Heart right ventricle (tissue), 16 donors: ENCODE measurements at regions not wholly inside any gene's neighbourhood (a gene's known extent, or its start where the extent isn't known, plus 50 kb on each side); places are given as distances from the start of the nearest gene placed in this dataset.

Source experiments
- ATAC-seq, 8 donors: fragments of 200-7000 bp; cut with Tn5 transposase; one replicate each; pipeline ENCODE4 v1.9.1; 2020; ENCODE audit warnings: mild to moderate bottlenecking in 8 of 8, moderate library complexity in 8 of 8, moderate number of reproducible peaks in 1 of 8
- DNase-seq, 2 donors: peaks; one replicate each; pipeline ENCODE4 v3.0.0-alpha.2; 2020
- H3K27ac ChIP-seq, 10 donors: fragments of 200-600 bp; sonication (generic) in 2 of 10; one replicate each; pipeline versions ENCODE4 v1.5.0 to v1.8.0; 2020 to 2022; ENCODE audit warnings: mild to moderate bottlenecking in 3 of 10
- H3K27me3 ChIP-seq, 7 donors: fragments of 200-600 bp; one replicate each; pipeline ENCODE4 v1.8.0; 2021 to 2022; ENCODE audit warnings: mild to moderate bottlenecking in 2 of 7
- H3K36me3 ChIP-seq, 9 donors: fragments of 200-600 bp; sonication (generic) in 1 of 9; one replicate each; pipeline versions ENCODE4 v1.5.0 to v1.8.0; 2020 to 2022; ENCODE audit warnings: mild to moderate bottlenecking in 2 of 9
- H3K4me1 ChIP-seq, 9 donors: fragments of 200-600 bp; sonication (generic) in 1 of 9; one replicate each; pipeline versions ENCODE4 v1.5.0 to v1.8.0; 2020 to 2022; ENCODE audit warnings: mild to moderate bottlenecking in 4 of 9
- H3K4me3 ChIP-seq, 10 donors: fragments of 200-600 bp; sonication (generic) in 2 of 10; one replicate each; pipeline versions ENCODE4 v1.5.0 to v1.8.0; 2020 to 2022; ENCODE audit warnings: mild to moderate bottlenecking in 7 of 10, moderate library complexity in 2 of 10
- H3K9me3 ChIP-seq, 11 donors: fragments of 200-600 bp in 10 of 11; sonication (generic) in 2 of 11; one replicate each; pipeline versions ENCODE4 v1.5.0 to v1.8.0; 2013 to 2022; ENCODE audit warnings: mild to moderate bottlenecking in 2 of 11, control low read depth in 1 of 11, moderate library complexity in 1 of 11
- WGBS, 2 donors: extraction: QIAGEN DNeasy Blood & Tissue Kit; methylation state at CpG; one replicate each; pipeline ENCODE4 v1.1.7; 2013; ENCODE audit warnings: inconsistent platforms in 1 of 2; 5-methylcytosine and 5-hydroxymethylcytosine counted together
- intact Hi-C, 10 donors: fragments of 100-400 bp; cut with DNase I; formaldehyde crosslinking; loops; one replicate each; pipeline versions ENCODE4 v1.11.1 to v1.14.2; 2022
- TF ChIP-seq, protein P1 (sequence below), 9 donors: fragments of 200-600 bp; sonication (generic) in 2 of 9; IDR thresholded peaks; one replicate each; pipeline versions ENCODE4 v1.5.0 to v1.8.0; 2021 to 2022; ENCODE audit warnings: antibody characterized with exemption in 9 of 9, mild to moderate bottlenecking in 5 of 9, moderate library complexity in 1 of 9
- donor health status: Arrhythmogenic right ventricular cardiomyopathy.
- donor health status: ischemic (EF 13 %, LVEDD 7.1; RV severe dilation, severe dysfunction).
- donor health status: healthy with polysubstance abuse.
- donor health status: DM: no; HTN: yes; CAD: no.
- donor health status: DM: no; HTN: no; CAD: no.
- donor health status: ischemic (EF 25% LVEDD 6.9; RV normal size, moderate dysfunction).
- donor health status: ischemic (EF 25% LVEDD 5.7; RV mildly dilated, moderate dysfunction).
- donor health status: healthy.
- donor health status: DM: yes; HTN: yes; CAD: no.
- donor health status: Ischemic cardiomyopathy.
- donor health status: ischemic (EF 35%, LVEDD 5.7; RV mildly dilated, moderate dysfunction).
- donor health status: nonischemic (EF 11% LVEDD 7.7; RV severe dilation, severe dysfunction).
- donor health status: DM: yes; HTN: yes; CAD: no.
- donor health status: PGD.
- donor health status: ischemic (EF 29% LVEDD 5.4; RV normal size, mild dysfunction).
- donor health status: nonischemic (EF 23%, LVEDD 6.1; RV moderate dilation, normal function).

DNA sequence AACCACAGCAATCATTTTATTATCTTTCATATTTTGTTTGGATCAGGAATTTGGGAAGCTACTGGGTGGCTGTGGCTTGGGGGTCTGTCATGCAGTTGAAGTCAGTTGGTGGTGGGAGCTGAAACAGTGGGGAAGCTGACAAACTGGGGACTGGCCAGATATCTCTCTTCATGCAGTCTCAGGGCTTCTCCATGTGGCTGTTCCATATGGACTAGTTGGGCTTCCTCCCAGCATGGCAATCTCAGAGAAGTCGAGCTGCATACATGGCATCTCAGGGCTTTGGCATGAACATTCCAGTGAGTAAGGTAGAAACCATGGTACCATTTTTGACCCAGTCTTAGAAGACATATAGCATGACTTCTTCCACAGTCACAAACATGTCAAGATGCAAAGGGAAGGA, 274.8 kb downstream of the ENC1 start:
- intact Hi-C loops, result no loop called here

DNA sequence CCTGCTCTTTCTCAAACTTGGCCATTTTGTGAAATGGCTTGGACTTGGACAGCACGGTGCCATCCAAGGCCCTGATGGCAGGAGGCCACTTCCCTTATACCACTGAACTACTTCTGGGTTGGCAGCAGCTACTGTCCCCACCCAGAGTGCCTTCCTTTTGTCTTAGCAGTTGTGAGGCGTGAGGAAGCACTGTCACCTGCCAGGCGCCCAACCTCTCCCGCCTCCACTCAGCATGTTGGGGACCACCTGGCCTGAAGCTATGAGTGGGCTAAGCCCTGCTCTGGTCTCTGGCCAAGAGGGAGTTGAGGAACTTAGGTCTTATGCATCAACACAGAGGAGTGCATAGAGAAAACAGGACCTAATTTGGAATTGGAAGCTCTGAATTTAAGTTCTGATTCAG, 276.0 kb downstream of the ENC1 start:
- no peaks in the 10 kb centered on the region for H3K36me3 ChIP-seq
- peaks cover 0 to 40% (median 3%) of the 10 kb centered on the region in 9 donors for H3K4me1 ChIP-seq
- TF ChIP-seq, protein P1, sequence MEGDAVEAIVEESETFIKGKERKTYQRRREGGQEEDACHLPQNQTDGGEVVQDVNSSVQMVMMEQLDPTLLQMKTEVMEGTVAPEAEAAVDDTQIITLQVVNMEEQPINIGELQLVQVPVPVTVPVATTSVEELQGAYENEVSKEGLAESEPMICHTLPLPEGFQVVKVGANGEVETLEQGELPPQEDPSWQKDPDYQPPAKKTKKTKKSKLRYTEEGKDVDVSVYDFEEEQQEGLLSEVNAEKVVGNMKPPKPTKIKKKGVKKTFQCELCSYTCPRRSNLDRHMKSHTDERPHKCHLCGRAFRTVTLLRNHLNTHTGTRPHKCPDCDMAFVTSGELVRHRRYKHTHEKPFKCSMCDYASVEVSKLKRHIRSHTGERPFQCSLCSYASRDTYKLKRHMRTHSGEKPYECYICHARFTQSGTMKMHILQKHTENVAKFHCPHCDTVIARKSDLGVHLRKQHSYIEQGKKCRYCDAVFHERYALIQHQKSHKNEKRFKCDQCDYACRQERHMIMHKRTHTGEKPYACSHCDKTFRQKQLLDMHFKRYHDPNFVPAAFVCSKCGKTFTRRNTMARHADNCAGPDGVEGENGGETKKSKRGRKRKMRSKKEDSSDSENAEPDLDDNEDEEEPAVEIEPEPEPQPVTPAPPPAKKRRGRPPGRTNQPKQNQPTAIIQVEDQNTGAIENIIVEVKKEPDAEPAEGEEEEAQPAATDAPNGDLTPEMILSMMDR (IDR thresholded peaks at IDR 0.05), result no peak
- intact Hi-C loops, result no loop called here
- no peaks in the 10 kb centered on the region for H3K27me3 ChIP-seq
- no peak overlapping the region for H3K4me3 ChIP-seq
- peak overlapping the region in 1 of 10 donors; percentile 12 for H3K27ac ChIP-seq
- 93 to 94% methylated on average over 4 of the region's 4 CpGs for WGBS, 2 donors
- no peak for ATAC-seq
- no peak for DNase-seq
- peaks cover 0 to 14% (median 0%) of the 10 kb centered on the region in 11 donors for H3K9me3 ChIP-seq

More for the DNA sequence above, 274.8 kb downstream of the ENC1 start:
- TF ChIP-seq, protein P1 (IDR thresholded peaks at IDR 0.05), result no peak
- peaks cover 0 to 52% (median 5%) of the 10 kb centered on the region in 9 donors for H3K4me1 ChIP-seq
- peaks cover 0 to 14% (median 0%) of the 10 kb centered on the region in 11 donors for H3K9me3 ChIP-seq
- 100% methylated on average over 1 of the region's 1 CpG for WGBS, 2 donors
- ATAC-seq, result no peak
- no peaks in the 10 kb centered on the region for H3K36me3 ChIP-seq
- H3K27me3 ChIP-seq, result no peaks in the 10 kb centered on the region
- H3K27ac ChIP-seq, result no peak overlapping the region
- DNase-seq, result no peak
- no peak overlapping the region for H3K4me3 ChIP-seq

DNA sequence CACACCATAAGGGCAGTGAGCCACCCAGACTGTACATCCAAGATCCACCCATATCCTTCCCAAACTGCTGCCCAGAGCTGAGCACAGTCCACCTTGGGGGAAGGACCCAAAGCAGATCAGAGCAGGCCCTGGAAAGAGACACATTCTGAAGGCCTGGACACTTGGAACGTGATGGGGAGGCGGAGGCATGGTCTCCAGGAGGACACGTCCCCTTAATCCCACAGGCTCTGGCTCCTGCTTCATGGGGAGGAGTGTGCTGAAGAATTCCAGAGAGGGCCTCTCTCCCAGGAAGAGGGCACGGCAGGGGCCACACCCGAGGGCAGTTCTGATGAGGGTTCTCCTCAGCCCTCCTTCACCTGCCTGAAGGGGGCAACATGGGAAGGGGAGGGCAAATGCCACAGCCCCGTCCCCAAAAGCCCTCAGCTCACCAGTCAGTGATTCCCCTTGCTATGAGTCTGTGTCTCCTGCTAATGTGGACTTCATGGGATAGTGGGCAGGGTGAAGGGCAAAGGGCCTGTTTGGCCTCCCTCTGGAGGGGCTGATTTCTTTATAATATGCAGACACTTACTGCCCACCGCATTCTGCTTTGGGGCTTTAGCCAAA, 276.8 kb downstream of the ENC1 start:
- H3K9me3 ChIP-seq, result peaks cover 0 to 14% (median 0%) of the 10 kb centered on the region in 11 donors
- ATAC-seq (no peak), DNase-seq (no peak)
- H3K4me1 ChIP-seq, result peaks cover 0 to 39% (median 3%) of the 10 kb centered on the region in 9 donors
- intact Hi-C loops, result no loop called here
- TF ChIP-seq, protein P1 (IDR thresholded peaks at IDR 0.05), result no peak
- H3K4me3 ChIP-seq, result no peak overlapping the region
- no peaks in the 10 kb centered on the region for H3K27me3 ChIP-seq
- peak overlapping the region in 2 of 10 donors; percentile 12 to 20 for H3K27ac ChIP-seq
- H3K36me3 ChIP-seq, result no peaks in the 10 kb centered on the region
- WGBS, 2 donors, result 83 to 88% methylated on average over 7 of the region's 7 CpGs

DNA sequence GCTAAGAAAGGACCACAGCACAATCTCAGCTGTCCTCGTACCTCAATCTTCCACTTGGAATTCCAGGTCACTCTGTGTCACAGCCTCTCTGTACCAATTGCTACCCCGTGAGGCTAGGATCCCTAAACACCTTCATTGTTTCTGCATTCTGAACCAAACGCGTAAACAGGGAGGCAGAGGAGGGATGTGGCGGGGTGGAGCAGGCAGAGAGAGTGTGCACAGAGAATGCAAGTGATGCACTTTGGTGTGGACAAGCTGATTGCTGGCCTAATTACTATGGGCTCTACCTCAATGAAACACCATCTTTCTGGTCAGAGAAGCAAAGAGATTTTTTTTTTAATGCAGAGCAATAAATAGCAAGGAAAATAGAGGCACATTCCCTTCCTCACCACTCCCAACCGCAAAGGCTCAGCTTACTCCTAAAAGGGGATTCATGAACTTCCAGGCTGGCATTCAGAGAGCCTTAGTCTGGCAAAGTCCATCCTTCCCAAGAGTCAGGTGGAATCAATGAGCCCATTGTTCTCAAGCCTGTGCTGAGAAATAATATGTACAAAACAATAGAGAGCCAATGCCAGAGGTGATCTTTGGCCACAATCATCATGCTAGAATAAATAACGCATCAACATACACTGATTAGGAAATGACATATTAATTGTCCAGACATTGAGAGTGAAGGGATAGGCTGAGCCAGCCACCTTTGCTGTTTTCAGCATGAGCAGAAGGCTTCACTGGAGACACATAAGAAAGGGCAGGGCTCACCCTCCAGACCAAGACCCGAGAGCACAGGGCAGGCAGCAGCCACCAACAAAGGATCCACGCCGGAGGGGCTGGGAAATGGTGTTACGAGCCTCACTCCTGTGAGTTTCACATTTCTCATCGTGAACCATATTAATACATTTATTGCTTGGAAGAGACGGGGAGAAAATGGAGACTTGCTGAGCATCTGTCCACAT, 278.8 kb downstream of the ENC1 start:
- peak overlapping the region in 1 of 10 donors; percentile 56 for H3K27ac ChIP-seq
- intact Hi-C loops, result no loop called here
- H3K4me3 ChIP-seq, result no peak overlapping the region
- TF ChIP-seq, protein P1 (IDR thresholded peaks at IDR 0.05), result no peak
- DNase-seq, result no peak
- ATAC-seq, result no peak
- no peaks in the 10 kb centered on the region for H3K36me3 ChIP-seq
- peaks cover 0 to 14% (median 0%) of the 10 kb centered on the region in 11 donors for H3K9me3 ChIP-seq
- no peaks in the 10 kb centered on the region for H3K27me3 ChIP-seq
- 84 to 86% methylated on average over 13 of the region's 13 CpGs for WGBS, 2 donors
- H3K4me1 ChIP-seq, result peaks cover 0 to 32% (median 0%) of the 10 kb centered on the region in 9 donors
